ENCODE measurements at regions not wholly inside any gene's neighbourhood (a gene's known extent, or its start where the extent isn't known, plus 50 kb on each side); places are given as distances from the start of the nearest gene placed in this dataset.

DNA sequence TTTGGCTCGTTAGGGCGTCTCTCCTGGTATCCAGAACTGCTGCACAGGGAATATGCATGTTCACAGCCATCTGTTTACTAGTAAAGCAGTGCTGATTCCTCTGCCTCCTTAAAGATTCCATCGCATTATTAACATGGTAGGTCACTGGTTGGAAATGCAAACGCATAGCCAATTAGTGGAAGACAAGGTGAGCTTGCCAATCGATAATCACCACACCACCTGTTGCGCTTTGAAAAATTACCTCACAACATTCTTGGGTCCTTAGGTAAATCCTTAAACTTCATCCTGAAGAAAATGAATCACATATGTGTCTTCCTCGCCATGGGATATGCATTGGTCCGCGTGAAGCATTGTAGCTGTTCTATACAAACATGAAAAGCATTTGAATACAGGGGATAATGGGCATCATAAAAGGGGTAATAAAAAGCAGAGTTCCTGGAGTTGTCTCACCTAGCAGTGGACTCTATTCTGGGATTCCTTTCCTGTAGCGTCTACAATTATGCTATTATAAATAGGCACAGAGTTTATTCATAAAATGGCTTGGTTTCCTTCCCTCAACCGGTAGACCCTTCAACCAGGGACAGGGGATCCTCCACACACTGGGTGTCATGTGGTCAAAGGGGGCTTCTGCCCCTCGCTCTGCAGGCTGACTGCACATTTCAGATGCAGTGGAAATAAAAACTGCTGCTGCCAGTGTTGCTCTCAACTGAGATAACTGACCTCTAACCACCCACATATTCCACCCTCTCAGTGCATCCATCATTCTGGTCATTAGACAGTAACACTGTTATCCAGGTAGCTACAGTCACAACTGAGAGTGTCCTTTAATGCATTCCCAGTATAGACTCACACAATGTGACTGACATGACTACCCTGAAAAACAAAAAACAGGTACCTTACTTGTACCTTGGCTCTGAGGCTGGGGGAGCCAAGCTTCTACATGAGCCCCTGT is 389.2 kb upstream of the NFE2L3 start:
- intact Hi-C loops (cut with DNase I) = no loop called here
- DNase-seq = no peak

DNA sequence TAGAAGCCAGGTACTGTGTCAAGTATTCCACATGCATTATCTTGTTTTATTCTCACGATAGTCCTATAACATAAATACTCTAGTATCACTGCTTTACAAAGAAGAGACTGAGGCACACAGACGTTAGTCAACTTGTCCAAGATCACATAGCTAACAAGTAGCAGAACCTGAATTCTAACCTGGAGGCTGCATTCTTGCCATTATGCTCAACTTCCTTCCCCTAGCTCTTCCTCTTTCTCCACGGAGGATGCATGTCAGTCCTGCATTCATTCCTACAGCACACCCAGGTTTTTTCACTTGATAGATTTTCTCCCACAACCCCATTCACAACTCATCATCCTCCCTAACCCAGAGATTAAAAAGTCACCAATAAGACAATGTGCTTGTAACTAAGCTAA is 388.5 kb upstream of the NFE2L3 start:
- intact Hi-C loops (cut with DNase I) = no loop called here

DNA sequence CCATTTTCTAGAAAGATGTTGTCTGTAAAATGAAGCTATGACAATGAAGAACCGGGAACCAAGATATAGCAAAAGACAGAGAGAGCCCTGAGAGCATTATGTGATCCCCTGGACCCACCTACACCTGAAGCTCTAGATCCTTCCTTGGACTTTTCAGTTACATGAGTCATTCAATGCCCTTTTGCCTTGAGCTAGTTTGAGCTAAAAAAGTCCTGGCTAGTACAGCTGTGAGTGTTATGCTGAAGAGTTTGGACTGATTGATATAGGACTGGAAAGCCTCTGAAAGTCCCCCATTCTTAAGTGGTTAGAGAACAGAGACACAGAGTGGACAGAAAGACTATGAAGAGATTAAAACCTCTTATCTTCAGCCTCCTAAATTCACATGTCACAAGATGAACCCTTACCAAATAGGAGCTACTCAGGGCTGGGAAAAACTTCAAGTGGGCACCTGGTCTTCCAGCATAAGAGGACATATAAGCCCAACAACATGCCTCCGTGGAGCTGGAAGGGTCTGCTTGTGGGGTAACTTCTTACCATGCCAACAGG is 386.8 kb upstream of the NFE2L3 start:
- no peak for DNase-seq
- intact Hi-C loops (cut with DNase I) = no loop called here

More for the DNA sequence above, 388.5 kb upstream of the NFE2L3 start:
- DNase-seq = no peak

DNA sequence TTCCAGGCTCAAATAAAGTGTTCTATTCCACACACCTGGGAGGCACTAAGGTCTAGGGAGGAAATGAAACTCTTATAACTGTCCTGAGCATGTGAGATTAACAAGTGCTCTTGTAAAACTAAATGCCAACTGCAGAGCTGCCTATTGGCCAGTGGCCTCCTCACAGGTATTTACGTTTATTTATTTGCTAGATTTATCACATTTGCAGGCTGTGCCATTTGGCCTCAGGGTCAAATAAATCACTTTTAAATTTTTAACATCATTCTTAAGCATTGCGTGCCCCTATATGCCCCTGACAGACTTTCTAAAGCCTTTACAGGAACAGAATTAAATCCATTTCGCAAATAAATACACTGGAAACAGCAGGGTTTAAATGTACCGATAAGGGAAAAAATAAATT is 381.8 kb upstream of the NFE2L3 start:
- intact Hi-C loops (cut with DNase I) = no loop called here
- DNase-seq = no peak

DNA sequence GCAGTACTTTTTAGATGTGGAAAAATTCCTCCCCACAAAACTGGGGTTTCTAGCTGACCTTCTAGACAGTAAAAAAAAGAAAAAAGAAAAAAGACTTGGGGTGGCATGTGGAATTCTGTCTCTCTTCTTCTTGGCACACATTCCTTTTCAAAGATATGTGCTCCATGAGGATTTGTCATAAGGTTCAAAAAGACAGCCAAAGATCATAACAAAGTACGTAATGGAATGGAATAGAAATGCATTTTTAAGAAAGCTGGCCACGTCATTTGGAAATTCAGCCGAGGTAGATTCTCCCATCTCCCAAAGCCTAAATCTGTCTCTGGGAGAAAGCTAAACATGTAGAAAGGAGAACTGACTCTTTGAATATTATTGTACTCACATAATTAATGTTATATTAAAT is 381.3 kb upstream of the NFE2L3 start:
- intact Hi-C loops (cut with DNase I) = no loop called here
- no peak for DNase-seq

DNA sequence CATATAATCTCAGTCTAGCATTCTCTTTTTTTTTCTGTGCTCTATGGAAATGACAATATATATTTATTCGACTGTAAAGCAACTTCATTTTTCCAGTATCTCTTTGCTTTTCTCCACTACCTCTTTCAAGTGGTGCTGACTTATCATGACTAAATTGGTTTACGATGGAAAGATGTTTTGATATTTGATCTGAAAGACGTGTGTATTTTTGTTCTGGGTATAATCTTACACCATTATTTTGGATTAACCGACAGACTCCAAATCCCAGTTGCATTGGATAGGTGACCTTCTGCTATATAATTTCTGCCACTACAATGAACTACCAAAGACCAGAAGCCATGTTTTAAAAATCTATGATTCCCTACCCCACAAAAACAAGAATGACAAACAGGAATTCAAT is 380.5 kb upstream of the NFE2L3 start:
- DNase-seq = no peak
- intact Hi-C loops (cut with DNase I) = no loop called here

DNA sequence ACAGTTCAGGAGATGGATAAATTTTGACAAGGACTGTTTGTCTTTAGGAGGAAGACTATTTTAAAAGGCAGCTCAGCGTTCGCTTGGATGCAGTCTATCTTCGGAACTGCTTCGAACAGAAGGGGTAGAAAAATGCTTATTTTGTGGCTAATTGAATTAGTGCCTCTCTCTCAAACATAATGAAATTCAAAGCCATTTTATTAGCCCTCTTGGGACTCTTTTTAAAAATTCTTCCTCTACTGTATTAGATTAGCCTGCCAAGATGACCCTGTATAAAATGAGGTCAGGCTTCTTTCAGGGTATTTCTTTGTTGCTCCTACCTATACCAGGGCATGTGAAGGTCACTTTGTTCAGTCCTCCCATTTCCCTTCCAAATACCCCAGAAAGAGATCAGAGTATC is 379.2 kb upstream of the NFE2L3 start:
- no peak for DNase-seq
- intact Hi-C loops (cut with DNase I) = no loop called here

DNA sequence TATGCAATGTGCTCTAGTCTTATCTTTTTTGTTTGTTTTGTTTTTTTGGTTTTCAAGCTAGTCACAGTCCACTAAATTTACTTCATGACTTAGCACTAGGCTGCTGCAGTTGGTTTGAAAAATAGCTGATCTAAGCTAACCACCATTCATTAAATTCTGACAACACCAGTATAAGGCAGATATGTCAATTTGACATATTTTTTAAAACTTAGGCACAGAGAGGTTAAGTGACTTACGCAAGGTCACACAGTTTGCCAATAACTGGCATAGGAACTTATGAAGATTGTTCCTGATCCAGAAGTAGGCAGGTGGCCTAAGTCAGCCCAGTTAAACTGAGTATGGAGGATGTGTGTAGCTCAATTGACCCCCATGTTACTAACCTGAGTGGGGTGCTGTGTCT is 377.3 kb upstream of the NFE2L3 start:
- intact Hi-C loops (cut with DNase I) = no loop called here
- no peak for DNase-seq

DNA sequence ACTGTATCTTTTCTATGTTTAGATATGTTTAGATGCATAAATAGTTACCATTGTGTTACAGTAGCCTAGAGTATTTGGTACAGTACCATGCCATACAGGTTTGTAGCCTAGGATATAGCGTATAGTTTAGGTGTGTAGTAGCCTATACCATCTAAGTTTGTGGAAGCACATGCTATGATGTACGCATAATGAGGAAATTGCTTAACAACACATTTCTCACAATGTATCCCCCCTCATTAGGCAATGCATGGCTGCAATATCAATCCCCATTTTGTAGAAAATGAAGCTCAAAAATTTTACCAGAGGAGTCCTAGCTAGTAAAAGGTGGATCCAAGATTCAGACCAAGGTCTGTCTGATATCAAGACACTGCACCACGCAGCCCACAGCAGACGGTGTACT is 376.4 kb upstream of the NFE2L3 start:
- no peak for DNase-seq
- intact Hi-C loops (cut with DNase I) = no loop called here

DNA sequence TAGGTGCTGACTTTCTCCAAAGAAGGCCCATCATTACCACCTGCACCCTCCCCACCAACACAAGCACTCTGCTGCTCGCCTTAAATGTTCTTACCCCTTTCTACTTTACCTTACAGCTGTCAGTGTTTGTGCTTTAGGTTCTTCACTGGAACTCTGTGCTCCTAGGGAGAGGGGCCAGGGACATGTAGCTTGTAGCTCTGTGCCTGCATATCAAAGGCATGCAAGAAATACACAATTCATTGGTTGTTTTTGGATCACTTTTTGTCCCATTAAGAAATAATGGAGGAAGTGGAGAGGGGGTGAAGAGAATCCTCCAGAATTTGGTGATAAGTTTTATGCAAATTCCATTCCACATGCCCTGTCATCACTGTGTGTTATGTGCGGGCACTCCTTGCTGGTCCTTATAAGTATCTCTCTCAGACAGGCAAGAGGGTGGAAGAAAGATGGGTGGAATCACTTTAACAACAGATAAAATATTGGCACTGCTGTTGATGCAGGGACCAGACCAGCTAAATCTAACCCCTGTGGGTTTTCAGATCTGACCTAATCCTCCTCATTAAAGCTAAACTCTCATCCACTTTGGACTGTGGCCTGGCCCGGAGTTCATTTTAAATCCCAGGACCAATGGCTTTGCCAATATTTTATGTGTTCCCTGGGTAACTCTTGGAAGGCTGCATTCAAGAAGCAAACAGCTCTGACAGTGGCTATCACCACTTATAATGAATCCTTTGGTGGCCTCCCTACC is 375.8 kb upstream of the NFE2L3 start:
- no peak for DNase-seq
- intact Hi-C loops (cut with DNase I) = no loop called here

DNA sequence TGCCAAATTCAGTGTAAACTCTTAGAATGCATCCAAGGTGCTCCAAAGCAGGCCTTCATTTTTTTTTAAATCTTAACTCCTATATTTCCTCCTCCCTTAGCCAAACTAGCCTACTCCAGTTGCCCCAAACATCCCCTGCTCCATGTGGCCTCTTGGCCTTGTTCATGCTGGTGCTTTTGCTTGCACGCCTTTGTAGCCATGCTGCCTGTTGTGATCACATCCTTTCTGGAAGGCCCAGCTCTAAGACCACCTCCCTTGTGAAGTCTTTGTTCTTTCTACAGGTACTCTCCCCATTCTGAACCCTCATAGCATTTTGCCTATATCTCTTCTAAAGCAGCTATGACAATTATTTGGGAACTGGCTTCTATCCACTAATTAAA is 375.3 kb upstream of the NFE2L3 start:
- intact Hi-C loops (cut with DNase I) = no loop called here
- no peak for DNase-seq

DNA sequence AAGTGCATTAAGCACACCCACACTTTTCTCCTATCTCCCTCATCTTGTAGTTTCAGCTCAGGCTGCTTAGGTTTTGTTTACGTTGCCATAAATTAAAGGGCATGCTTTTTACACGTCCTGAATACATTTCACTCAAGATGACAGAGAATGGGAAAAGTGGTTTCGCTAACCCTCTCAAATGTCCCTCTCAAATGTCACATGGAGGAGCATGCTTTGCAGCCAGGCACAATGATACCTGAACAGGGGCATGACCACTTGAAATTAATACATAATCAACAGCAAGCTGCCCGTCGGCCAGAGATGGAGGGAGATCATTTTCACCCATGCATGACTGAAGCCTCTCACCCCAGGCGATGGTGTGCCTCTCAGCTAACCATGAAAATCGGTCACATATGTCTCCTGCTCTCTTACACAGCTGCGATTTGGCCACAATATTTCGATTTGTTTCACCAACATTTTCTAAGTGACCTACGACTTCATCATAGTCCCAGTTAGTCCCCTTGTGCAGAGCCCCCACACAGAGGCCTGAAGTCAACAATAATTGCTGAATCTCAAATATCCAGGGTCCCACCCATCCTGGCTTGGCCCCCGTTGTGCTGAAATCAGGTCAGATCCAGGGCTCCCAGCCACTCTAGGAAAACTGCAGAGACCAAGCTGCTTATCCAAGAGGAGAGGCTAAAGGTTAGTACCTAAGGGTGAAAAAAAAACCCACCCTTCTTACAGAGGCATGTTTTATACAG is 373.9 kb upstream of the NFE2L3 start:
- intact Hi-C loops (cut with DNase I) = no loop called here
- no peak for DNase-seq

DNA sequence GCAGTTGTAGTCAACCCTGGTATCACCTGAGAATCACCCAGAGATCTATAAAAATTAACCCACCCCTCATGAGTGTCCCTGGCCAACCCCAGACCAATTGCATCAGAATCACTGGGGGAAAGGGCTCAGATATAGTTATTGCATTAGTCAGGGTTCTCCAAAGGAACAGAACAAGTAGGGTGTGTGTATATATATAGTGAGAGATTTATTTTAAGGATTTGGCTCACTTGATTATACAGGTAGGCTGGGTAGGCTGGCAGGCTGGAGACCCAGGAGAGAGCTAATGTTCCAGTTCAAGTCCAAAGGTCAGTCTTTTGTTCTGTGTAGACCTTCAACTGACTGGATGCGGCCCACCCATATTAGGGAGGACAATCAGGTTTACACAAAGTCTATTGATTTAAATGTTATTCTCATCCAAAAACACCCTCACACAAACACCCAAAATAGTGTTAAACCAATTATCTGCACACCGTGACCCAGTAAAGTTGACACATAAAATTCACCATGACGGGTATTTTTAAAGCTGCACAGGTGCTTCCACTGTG is 372.9 kb upstream of the NFE2L3 start:
- intact Hi-C loops (cut with DNase I) = no loop called here
- DNase-seq = no peak

DNA sequence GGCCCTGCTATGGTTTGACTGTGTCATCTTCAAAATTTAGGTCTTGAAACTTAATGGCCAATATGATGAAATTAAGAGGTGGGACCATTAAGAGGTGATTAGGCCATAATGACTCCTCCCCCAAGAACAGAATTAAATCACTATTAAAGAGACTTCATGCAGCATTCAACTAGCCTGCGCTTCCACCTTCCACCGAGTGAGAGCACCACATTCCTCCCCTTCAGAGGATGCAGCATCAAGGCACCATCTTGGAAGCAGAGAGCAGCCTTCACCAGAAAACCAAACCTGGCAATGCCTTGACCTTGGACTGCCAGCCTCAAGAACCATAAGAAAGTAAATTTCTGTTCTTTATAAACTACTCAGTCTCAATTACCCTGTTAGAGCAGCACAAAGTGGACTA is 371.1 kb upstream of the NFE2L3 start:
- DNase-seq = no peak
- intact Hi-C loops (cut with DNase I) = no loop called here

DNA sequence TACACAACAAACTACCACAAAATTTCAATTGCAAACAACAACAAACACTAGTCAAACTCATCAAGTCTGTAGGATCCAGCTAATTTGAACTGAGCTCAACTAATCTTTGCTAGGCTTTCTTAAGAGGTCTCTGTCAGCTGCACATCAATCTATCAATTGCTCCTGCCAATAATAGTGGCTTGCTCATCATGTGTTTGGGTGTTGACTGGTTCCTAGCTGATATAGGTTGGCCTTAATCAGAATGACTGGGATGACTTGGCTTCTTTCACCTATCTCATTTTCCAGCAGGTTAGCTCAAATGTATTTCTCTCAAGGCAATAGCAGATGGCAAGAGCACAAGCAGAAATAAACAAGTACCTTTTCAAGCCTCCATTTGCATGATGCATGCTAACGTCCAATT is 370.3 kb upstream of the NFE2L3 start:
- no peak for DNase-seq
- intact Hi-C loops (cut with DNase I) = no loop called here

DNA sequence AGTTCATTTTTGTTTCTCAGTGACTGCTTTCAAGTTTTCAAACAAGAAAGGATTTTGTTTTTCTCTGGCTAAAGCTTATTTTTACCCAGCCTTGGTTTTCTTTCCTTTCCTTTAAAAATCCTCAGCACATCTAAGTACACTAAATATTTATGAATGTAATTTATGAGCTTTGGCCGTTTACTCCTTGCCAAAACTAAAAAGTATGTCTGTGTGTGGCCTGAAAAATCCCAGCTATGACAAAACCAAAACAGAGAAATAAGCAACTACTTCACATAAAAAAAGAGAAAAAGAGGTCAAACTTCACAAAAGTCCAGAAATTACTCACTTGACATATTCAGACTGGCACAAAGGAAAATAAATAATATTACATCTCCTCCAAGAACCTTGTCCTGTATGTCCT is 365.1 kb upstream of the NFE2L3 start:
- DNase-seq = no peak
- intact Hi-C loops (cut with DNase I) = no loop called here

DNA sequence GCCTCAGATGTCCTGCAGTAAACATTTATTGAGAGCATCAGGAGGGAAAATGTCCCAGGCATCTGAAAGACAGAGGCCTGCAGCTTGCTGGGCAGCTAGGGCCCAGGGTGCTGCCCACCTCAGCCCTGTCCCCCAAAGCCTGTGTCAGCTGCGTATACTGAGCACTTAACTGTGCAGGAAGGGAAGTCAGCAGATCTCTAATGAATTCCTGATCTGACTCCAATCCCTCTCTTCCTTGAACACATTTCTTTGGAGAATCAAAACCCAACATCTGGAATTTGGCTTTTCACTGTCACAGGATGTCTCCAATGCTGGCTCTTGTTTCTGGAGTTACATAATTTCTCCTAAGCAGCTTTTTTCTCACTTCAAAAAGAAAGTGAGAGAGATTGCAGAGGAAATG is 364.7 kb upstream of the NFE2L3 start:
- intact Hi-C loops (cut with DNase I) = no loop called here
- no peak for DNase-seq

DNA sequence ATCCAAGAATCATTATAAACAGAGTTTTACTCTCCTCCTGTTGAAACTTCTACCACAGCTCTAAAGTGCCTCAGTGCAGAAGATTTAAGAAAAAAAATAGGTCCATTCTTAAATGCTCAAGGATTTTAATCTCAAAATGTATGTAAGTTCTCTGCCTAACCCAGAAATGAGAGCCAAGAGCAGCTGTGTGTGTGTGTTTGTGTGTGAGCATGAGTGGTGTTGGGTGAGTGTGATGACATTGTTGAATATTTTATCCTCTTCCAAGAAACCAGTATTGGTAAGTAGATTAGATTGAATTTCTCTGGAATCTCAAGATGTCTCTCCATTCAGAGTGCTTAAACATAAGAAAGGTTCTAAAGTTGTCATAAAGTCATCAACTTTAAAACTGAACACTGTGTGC is 363.6 kb upstream of the NFE2L3 start:
- no peak for DNase-seq
- intact Hi-C loops (cut with DNase I) = no loop called here

DNA sequence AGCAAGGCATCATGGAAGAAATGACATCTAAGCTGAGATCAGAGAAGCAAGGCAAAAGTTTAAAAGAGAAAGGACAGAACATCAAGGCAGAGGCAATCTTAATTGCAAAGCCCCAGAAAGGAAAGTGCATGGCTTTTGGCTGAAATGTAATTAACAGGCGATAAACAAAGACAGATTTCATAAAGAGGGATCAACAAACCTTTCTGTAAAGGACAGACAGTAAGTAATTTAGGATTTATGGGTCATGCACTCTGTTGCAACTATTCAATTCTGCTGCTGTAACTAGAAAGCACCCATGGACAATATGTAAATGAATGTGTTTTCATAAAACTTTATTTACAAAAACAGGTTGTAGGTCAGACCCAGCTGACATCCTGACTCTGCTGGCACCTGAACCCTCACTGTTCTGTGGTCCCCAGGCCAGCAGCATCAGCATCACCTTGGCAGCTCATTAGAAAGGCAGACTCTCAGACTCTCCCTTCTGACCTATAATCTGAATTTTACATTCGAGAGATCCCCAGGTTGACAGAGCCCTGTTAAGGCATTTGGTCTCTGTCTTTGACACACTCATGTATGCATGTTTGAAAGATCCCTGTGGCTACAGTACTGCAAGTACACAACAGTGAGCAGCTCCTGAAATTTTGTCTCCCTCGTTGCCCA is 362.9 kb upstream of the NFE2L3 start:
- intact Hi-C loops (cut with DNase I) = no loop called here
- DNase-seq = no peak
